IMR-90 (cell line): ENCODE measurements at regions not wholly inside any gene's neighbourhood (a gene's known extent, or its start where the extent isn't known, plus 50 kb on each side); places are given as distances from the start of the nearest gene placed in this dataset.

Experiments used
- ATAC-seq: fragments of 200-7000 bp; cut with Tn5 transposase; 2 replicates; pipeline ENCODE4 v1.9.1; 2020; ENCODE audit warnings: low read depth, mild to moderate bottlenecking, moderate library complexity
- BruUV-seq: library from RNA; stranded (reverse); fragments of 400-500 nt; replicated peaks from 2 replicates; lab custom pipeline; 2021; lab: Mats Ljungman, UMichigan
- CTCF ChIA-PET: fragments of 300-600 bp; formaldehyde crosslinking; extraction: SDS; loops from one replicate; lab custom pipeline; 2021; ENCODE audit warnings: antibody characterized with exemption; lab: Yijun Ruan, JAX
- POLR2A ChIA-PET: fragments of 300-600 bp; sonication (Branson Sonifier 250); formaldehyde crosslinking; loops from one replicate; lab custom pipeline; 2022; ENCODE audit warnings: antibody characterized with exemption; ENCODE audit not compliant: unreplicated experiment; lab: Charles Lee
- DNase-seq: peaks from one replicate; pipeline ENCODE4 v3.0.0; 2013
- H2AFZ ChIP-seq: replicated peaks from 2 replicates; pipeline ENCODE3; 2013; ENCODE audit warnings: low read length, mild to moderate bottlenecking; ENCODE audit not compliant: poor library complexity
- H2AK5ac ChIP-seq: 2 replicates; pipeline ENCODE4 v1.6.1; 2013; ENCODE audit warnings: low read depth, low read length, inconsistent platforms
- H2AK9ac ChIP-seq: replicated peaks from 2 replicates; pipeline ENCODE3; 2013; ENCODE audit warnings: mild to moderate bottlenecking, low read depth, low read length, moderate library complexity; ENCODE audit not compliant: poor library complexity
- H2BK120ac ChIP-seq: 2 replicates; pipeline ENCODE4 v1.6.1; 2013; ENCODE audit warnings: low read depth, low read length, inconsistent platforms
- H2BK15ac ChIP-seq: 3 replicates; pipeline ENCODE4 v1.6.1; 2013; ENCODE audit warnings: low read depth, low read length, inconsistent platforms
- H2BK20ac ChIP-seq: 2 replicates; pipeline ENCODE4 v1.6.1; 2013; ENCODE audit warnings: low read depth, mild to moderate bottlenecking, inconsistent platforms, low read length, moderate library complexity
- H2BK5ac ChIP-seq: 2 replicates; pipeline ENCODE4 v1.6.1; 2013; ENCODE audit warnings: mild to moderate bottlenecking, low read depth, low read length, inconsistent platforms; ENCODE audit not compliant: poor library complexity, severe bottlenecking
- H3K14ac ChIP-seq: replicated peaks from 2 replicates; pipeline ENCODE4 v1.6.1; 2013; ENCODE audit warnings: low read depth, low read length, inconsistent platforms
- H3K18ac ChIP-seq: 2 replicates; pipeline ENCODE4 v1.6.1; 2013; ENCODE audit warnings: low read depth, low read length, control low read depth
- H3K23ac ChIP-seq: 2 replicates; pipeline ENCODE4 v1.6.1; 2013; ENCODE audit warnings: low read depth, low read length, inconsistent platforms
- H3K27ac ChIP-seq: 2 replicates; pipeline ENCODE4 v1.5.1; 2013; ENCODE audit warnings: mild to moderate bottlenecking, control low read depth, low read length; ENCODE audit not compliant: insufficient read depth
- H3K27me3 ChIP-seq: 2 replicates; pipeline ENCODE4 v1.6.1; 2013; ENCODE audit warnings: low read length; ENCODE audit not compliant: control insufficient read depth, insufficient read depth
- H3K36me3 ChIP-seq: 2 replicates; pipeline ENCODE4 v1.6.1; 2013; ENCODE audit warnings: low read length, mixed read lengths; ENCODE audit not compliant: control insufficient read depth, insufficient read depth
- H3K4ac ChIP-seq: 2 replicates; pipeline ENCODE4 v1.6.1; 2013; ENCODE audit warnings: low read depth, low read length, inconsistent platforms
- H3K4me1 ChIP-seq: 2 replicates; pipeline ENCODE4 v1.6.1; 2013; ENCODE audit warnings: low read length, mixed read lengths; ENCODE audit not compliant: control insufficient read depth, insufficient read depth
- H3K4me2 ChIP-seq: 2 replicates; pipeline ENCODE4 v1.6.1; 2013; ENCODE audit warnings: low read depth, mild to moderate bottlenecking, control low read depth, low read length, moderate library complexity
- H3K4me3 ChIP-seq: 2 replicates; pipeline ENCODE4 v1.5.1; 2013; ENCODE audit warnings: low read depth, mild to moderate bottlenecking, control low read depth, low read length, moderate library complexity; ENCODE audit not compliant: insufficient read depth
- H3K56ac ChIP-seq: 2 replicates; pipeline ENCODE4 v1.6.1; 2013; ENCODE audit warnings: low read length, inconsistent platforms; ENCODE audit not compliant: insufficient read depth; ENCODE audit errors: extremely low read depth
- H3K79me1 ChIP-seq, 2 experiments: 2 replicates each; pipeline ENCODE4 v1.6.1; 2013; ENCODE audit warnings: low read length in 2 of 2, inconsistent platforms in 1 of 2, low read depth in 1 of 2
- H3K9ac ChIP-seq: 2 replicates; pipeline ENCODE4 v1.6.1; 2013; ENCODE audit warnings: low read depth, low read length, control low read depth
- H3K9me1 ChIP-seq: 2 replicates; pipeline ENCODE4 v1.6.1; 2013; ENCODE audit warnings: low read length, inconsistent platforms; ENCODE audit not compliant: insufficient read depth
- H3K9me3 ChIP-seq: 2 replicates; pipeline ENCODE4 v1.6.1; 2013; ENCODE audit warnings: low read length; ENCODE audit not compliant: control insufficient read depth, insufficient read depth
- H4K20me1 ChIP-seq: 2 replicates; pipeline ENCODE4 v1.6.1; 2013; ENCODE audit warnings: low read length, inconsistent platforms; ENCODE audit not compliant: insufficient read depth
- H4K5ac ChIP-seq: 2 replicates; pipeline ENCODE4 v1.6.1; 2013; ENCODE audit warnings: mild to moderate bottlenecking, low read depth, low read length, control low read depth
- H4K8ac ChIP-seq, 2 experiments: 2 replicates each; pipeline ENCODE4 v1.6.1; 2013; ENCODE audit warnings: low read depth in 2 of 2, low read length in 2 of 2, control low read depth in 1 of 2, inconsistent platforms in 1 of 2
- H4K91ac ChIP-seq: 2 replicates; pipeline ENCODE4 v1.6.1; 2013; ENCODE audit warnings: low read depth, low read length, inconsistent platforms; ENCODE audit not compliant: insufficient read depth
- BHLHE40 ChIP-seq: fragments of 150-350 bp; IDR thresholded peaks from 2 replicates; pipeline ENCODE4 v1.6.1; 2016; ENCODE audit warnings: mild to moderate bottlenecking, low read depth, low read length
- CEBPB ChIP-seq: IDR thresholded peaks from 2 replicates; pipeline ENCODE4 v1.6.1; 2012; ENCODE audit warnings: low read depth, low read length, improper control_type of control experiment
- CHD1 ChIP-seq: IDR thresholded peaks from 2 replicates; pipeline ENCODE4 v1.6.1; 2012; ENCODE audit warnings: low read depth, low read length, improper control_type of control experiment
- CTCF ChIP-seq: conservative IDR thresholded peaks from 2 replicates; pipeline ENCODE4 v1.5.1; 2012; ENCODE audit warnings: mild to moderate bottlenecking, low read depth, low read length, improper control_type of control experiment
- ELK1 ChIP-seq: fragments of 150-350 bp; IDR thresholded peaks from 2 replicates; pipeline ENCODE4 v1.6.1; 2016; ENCODE audit warnings: low read depth, mild to moderate bottlenecking, low read length, moderate library complexity, borderline replicate concordance
- MAZ ChIP-seq: IDR thresholded peaks from 2 replicates; pipeline ENCODE4 v1.6.1; 2012; ENCODE audit warnings: low read depth, mild to moderate bottlenecking, low read length, improper control_type of control experiment, moderate library complexity, borderline replicate concordance
- POLR2A ChIP-seq: IDR thresholded peaks from 2 replicates; pipeline ENCODE4 v1.6.1; 2012; ENCODE audit warnings: mild to moderate bottlenecking, low read depth, low read length
- RAD21 ChIP-seq: IDR thresholded peaks from 2 replicates; pipeline ENCODE4 v1.6.1; 2012; ENCODE audit warnings: low read length, improper control_type of control experiment
- RCOR1 ChIP-seq: IDR thresholded peaks from 2 replicates; pipeline ENCODE4 v1.6.1; 2012; ENCODE audit warnings: mild to moderate bottlenecking, low read length, improper control_type of control experiment; ENCODE audit not compliant: insufficient replicate concordance
- RFX5 ChIP-seq: IDR thresholded peaks from 2 replicates; pipeline ENCODE4 v1.8.0; 2012; ENCODE audit warnings: low read depth, mild to moderate bottlenecking, low read length, moderate library complexity
- SMC3 ChIP-seq: fragments of 150-350 bp; IDR thresholded peaks from 2 replicates; pipeline ENCODE4 v1.6.1; 2016; ENCODE audit warnings: low read depth, mild to moderate bottlenecking, antibody characterized with exemption, low read length, moderate library complexity
- USF2 ChIP-seq: fragments of 150-350 bp; IDR thresholded peaks from 2 replicates; pipeline ENCODE4 v1.6.1; 2017; ENCODE audit warnings: mild to moderate bottlenecking, antibody characterized with exemption, low read length, low read depth
- WGBS, 2 experiments: methylation state at CpG; one replicate each; pipeline versions ENCODE4 v1.1.5 to v1.1.7; 2013; ENCODE audit warnings: missing lambda C conversion rate in 2 of 2; ENCODE audit not compliant: insufficient read length in 1 of 2; ENCODE audit errors: extremely low coverage in 2 of 2; 5-methylcytosine and 5-hydroxymethylcytosine counted together
- dilution Hi-C: fragments of 300-500 bp; cut with HindIII; formaldehyde crosslinking; loops from one replicate; pipeline ENCODE4 v1.14.3; 2018; ENCODE audit warnings: low sequenced_read_pairs; ENCODE audit not compliant: unreplicated experiment
- in situ Hi-C: fragments of 300-500 bp; cut with MboI; formaldehyde crosslinking; loops from 3 replicates; pipeline ENCODE4 v1.14.3; 2019; ENCODE audit warnings: low sequenced_read_pairs, inconsistent platforms, mixed read lengths
- intact Hi-C: fragments of 100-400 bp; cut with micrococcal nuclease; formaldehyde crosslinking; loops from 2 replicates; pipeline ENCODE4 v1.10.0; 2022

GRCh38 chr2:120544522-120544921 lies 191.1 kb upstream of the GLI2 start:
- TF ChIP-seq USF2 (no peak), SMC3 (no peak), RAD21 (no peak), RCOR1 (no peak), ELK1 (no peak), RFX5 (no peak), CEBPB (no peak), CTCF (no peak), BHLHE40 (no peak), CHD1 (no peak), POLR2A (no peak), MAZ (no peak)
- H3K36me3 ChIP-seq, result no peaks in the 10 kb centered on the region
- H3K9me3 ChIP-seq, result no peaks in the 10 kb centered on the region
- no peak overlapping the region for H2AFZ ChIP-seq
- H3K23ac ChIP-seq, result no peak overlapping the region
- H3K4ac ChIP-seq, result peak overlapping the region; percentile 55
- WGBS, 2 experiments, result 83% methylated on average over 1 of the region's 9 CpGs; no CpG with 5 or more reads in 1 of the 2 experiments
- H3K27ac ChIP-seq, result no peak overlapping the region
- no peak overlapping the region for H3K56ac ChIP-seq
- intact Hi-C loops (no loop called here), in situ Hi-C loops (no loop called here), dilution Hi-C loops (no loop called here)
- H3K27me3 ChIP-seq, result peaks cover 2% of the 10 kb centered on the region; the same call in 1 of the 2 replicates
- H2BK15ac ChIP-seq, result peak overlapping the region; percentile 61
- H2BK5ac ChIP-seq, result no peak overlapping the region
- DNase-seq (no peak), ATAC-seq (no peak)
- peak overlapping the region; percentile 83; the same call in 1 of the 2 replicates for H4K91ac ChIP-seq
- peak overlapping the region; percentile 58 for H2AK5ac ChIP-seq
- no peaks in the 10 kb centered on the region for H4K20me1 ChIP-seq
- peak overlapping the region; percentile 11 to 27; a peak in 2 of 4 replicates for H4K8ac ChIP-seq
- H3K9me1 ChIP-seq, result peaks cover 23% of the 10 kb centered on the region
- H3K14ac ChIP-seq, result no peak overlapping the region
- no peak overlapping the region for H2AK9ac ChIP-seq
- H3K4me3 ChIP-seq, result no peak overlapping the region
- no peak overlapping the region for H3K9ac ChIP-seq
- ChIA-PET CTCF (no interaction called here), POLR2A (no interaction called here)
- H3K18ac ChIP-seq, result peak overlapping the region; percentile 24; the same call in 1 of the 2 replicates
- peak overlapping the region; percentile 71 for H2BK120ac ChIP-seq
- H3K4me2 ChIP-seq, result no peak overlapping the region
- H4K5ac ChIP-seq, result peak overlapping the region; percentile 17; the same call in 1 of the 2 replicates
- H3K4me1 ChIP-seq, result peaks cover 34% of the 10 kb centered on the region
- peak overlapping the region; percentile 64 for H2BK20ac ChIP-seq
- H3K79me1 ChIP-seq, result no peaks in the 10 kb centered on the region
- BruUV-seq, result no TSS peak
